GOT3 (cell line): ENCODE measurements at regions not wholly inside any gene's neighbourhood (a gene's known extent, or its start where the extent isn't known, plus 50 kb on each side); places are given as distances from the start of the nearest gene placed in this dataset.
"Not testable (repeated sequence)": the region's sequence is repeated elsewhere in the genome, so short reads cannot be mapped to it uniquely, and the experiment has no call there.

Experiments used
- DNase-seq: peaks from one replicate; lab custom pipeline; 2025; ENCODE audit warnings: mixed read lengths; lab: John Stamatoyannopoulos, UW

GRCh38 chr6:153553627-153554026 is 422.5 kb upstream of the RGS17 start:
- DNase-seq = no peak

DNA sequence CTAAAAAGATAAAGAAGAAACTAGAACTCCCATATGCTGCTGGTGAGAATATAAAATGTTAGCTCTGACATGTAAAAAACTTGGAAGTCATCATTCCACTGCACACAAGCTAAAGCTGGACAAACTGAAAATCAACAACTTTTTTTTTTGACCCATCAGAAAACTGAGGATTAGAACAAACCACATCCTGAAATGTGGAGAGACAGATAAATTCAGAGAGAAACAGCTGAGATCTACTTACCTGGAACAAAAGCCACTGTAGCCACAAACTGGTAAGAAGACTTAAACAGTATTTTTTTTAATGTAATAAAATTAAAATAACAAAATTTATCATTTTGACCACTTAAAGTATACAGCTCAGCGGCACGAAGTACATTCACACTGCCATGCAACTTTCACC is 408.5 kb upstream of the RGS17 start:
- DNase-seq = no peak

DNA sequence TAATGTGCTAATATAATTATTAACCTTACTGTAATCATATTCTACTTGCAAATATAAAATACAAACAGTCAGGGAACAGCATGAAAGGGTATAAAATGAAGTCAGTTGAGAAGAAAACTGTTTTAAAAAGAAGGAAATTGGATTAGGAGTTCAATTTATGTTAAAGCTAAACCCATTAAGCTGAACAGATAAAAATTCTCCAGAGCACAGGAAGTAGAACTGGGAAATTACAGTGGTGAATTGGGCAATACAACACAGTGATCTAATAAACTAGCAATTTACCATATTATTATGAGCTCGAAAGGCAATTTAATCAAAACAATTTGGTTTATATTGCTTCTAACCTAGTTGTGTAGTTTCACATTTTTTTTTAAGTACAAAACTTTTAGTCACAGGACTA is 407.4 kb upstream of the RGS17 start:
- no peak for DNase-seq

DNA sequence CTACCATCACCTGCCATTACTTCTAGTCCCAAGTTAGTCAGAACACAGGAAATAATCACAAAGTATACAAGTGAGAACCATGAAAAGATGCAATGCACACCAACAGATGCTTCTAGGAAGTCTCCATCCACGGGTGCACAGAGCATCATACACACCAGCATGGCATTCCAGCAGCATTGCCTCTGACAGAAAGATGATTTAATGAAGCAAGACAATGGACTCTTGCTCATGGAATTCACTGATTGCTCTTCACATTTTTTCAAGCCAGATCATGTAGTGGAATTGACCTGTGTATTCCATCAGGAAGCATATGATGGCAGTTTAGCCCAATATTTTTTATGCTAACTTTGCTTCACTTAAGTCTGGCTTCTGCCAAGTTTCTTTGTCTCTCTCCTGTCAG is 406.3 kb upstream of the RGS17 start:
- no peak for DNase-seq

GRCh38 chr6:153526479-153526878 is 395.4 kb upstream of the RGS17 start:
- DNase-seq = no peak

DNA sequence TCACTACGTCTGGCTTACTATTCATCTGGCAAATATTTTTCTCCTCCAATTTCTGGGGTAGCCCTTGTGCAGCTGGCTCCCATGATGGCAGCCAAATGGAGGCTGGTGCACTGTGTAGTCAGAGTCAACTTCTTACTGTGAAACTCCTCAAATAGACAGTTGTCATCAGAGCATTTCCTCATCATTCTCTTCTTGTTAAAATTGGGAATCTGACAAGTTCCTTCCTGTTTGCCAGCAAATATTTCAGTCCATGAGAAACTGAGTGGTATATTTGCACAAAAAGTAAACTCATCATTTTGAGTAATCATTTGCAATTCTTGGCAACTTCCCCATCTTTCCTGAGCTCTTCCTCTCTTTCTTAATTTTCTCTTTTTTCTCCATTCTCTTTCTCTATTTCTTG is 394.9 kb upstream of the RGS17 start:
- DNase-seq = no peak

GRCh38 chr6:153523390-153523789 is 392.3 kb upstream of the RGS17 start:
- no peak for DNase-seq

GRCh38 chr6:153511896-153512496 is 380.9 kb upstream of the RGS17 start:
- DNase-seq = no peak

GRCh38 chr6:153503810-153504209 is 372.7 kb upstream of the RGS17 start:
- no peak for DNase-seq

- no peak for DNase-seq
These were observed 362.4 kb upstream of the RGS17 start for GRCh38 chr6:153493501-153493900.

DNA sequence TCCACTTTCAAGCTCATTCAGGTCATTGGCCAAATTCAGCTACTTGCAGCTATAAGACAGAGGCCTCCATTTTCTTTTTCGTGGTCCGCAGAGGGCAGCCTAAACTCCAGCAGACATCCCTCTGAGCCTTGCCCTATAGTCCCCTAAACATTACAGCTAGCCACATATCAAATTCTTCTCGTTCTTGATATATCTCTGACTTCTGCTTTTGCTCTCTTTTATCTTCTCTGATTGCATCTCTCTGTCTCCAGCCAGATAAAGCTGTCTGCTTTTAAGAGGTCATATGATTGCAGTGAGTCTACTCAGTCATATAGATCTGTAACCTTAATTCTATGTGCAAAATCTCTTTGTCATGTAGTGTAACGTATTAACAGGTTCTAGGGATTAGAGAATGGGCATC is 358.4 kb upstream of the RGS17 start:
- DNase-seq = no peak

DNA sequence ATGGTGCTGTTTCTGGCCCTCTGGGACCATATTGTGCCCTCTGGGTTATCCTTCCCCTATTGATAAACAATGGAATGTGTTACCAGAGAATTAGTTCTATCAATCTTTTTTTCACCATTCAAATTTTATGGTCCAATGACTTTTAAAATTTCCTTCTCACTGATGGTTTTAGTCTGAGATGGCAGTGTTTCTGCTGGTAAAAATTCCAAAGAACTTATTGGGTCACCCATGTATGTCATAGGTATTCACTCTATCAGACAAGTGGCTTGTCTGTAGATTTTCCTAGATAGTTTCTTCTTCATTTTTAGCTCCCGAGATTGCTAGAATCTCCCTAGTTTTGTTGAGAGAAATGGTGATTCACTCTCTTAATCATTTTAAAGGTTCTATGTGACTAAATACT is 357.2 kb upstream of the RGS17 start:
- DNase-seq = no peak

DNA sequence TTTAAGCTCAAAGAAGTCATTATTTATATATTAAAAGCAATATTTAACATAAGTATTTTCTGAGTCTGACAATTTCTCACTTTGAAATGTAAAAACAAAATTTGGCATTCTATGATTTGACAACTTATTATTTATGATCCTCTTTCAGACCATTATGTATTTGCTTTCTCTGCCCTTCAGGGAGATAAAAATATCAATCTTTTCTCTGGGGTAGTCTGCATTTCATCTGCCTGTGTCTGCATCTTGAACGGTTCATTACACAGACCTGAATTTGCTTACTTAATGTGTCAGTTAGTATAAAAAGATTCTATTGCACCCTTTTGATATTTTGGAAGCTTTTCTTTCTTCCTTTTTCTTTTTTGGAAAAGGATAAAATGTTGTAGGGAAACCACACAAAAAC is 354.0 kb upstream of the RGS17 start:
- DNase-seq = no peak

- no peak for DNase-seq
These were observed 353.0 kb upstream of the RGS17 start for GRCh38 chr6:153484056-153484455.

- DNase-seq = no peak
These were observed 345.2 kb upstream of the RGS17 start for GRCh38 chr6:153476243-153476642.

- DNase-seq = no peak
These were observed 334.0 kb upstream of the RGS17 start for GRCh38 chr6:153465050-153465449.

GRCh38 chr6:153449279-153449678 is 318.2 kb upstream of the RGS17 start:
- no peak for DNase-seq

- DNase-seq = not testable (repeated sequence)
These were observed 311.7 kb upstream of the RGS17 start for GRCh38 chr6:153442749-153443148.

DNA sequence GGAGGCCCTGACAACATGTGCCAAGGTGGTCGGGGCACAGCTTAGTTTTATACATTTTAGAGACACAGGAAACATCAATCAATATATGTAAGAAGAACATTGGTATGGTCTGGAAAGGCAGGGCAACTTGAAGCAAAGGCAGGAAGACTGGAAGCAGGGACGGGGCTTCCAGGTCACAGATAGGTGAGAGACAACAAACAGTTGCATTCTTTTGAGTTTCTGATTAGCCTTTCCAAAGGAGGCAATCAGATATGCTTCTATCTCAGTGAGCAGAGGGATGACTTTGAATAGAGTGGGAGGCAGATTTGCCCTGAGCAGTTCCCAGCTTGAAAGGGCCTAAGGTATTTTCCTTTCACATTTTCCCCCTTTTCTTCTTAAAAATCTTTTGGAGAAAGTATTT is 311.0 kb upstream of the RGS17 start:
- no peak for DNase-seq

DNA sequence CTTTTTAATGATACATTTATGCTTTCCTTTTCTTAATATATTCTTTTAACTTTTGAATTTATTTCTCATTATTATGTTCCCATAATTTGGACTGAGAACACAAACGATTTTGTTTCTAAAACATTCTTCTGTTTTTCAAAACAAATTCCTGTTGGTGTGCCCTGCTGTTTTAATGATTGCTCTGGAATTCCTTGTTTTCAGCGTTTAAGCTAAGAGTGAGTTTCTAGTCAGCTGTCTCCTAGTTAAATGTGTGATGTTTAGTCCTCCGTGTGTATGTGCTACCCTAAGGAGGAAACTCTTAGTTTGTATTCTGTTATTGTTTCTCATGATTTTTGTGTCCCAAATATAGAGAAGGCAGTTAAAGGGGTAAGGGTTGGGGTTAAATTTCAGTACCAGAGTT is 306.1 kb upstream of the RGS17 start:
- no peak for DNase-seq

DNA sequence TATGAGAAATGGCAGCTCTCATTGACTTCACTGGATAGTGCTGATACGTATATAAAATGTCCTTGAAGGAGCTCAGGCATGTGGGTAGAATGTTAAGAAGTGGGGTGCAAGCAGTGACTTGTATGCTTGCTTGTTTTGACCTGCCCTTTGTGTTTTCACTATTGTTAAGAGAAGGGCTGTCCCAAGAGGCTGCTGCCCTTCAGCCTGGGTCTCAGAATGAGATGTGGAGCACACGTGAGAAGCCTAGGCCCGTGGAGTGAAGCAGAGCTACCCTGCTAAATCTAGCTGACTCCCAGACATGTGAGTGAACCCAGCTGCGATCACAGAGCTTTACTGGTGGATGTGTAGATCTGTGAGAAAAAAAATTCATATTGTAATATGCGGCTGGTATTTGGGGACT is 305.3 kb upstream of the RGS17 start:
- no peak for DNase-seq

GRCh38 chr6:153435787-153436186 is 304.7 kb upstream of the RGS17 start:
- DNase-seq = no peak

DNA sequence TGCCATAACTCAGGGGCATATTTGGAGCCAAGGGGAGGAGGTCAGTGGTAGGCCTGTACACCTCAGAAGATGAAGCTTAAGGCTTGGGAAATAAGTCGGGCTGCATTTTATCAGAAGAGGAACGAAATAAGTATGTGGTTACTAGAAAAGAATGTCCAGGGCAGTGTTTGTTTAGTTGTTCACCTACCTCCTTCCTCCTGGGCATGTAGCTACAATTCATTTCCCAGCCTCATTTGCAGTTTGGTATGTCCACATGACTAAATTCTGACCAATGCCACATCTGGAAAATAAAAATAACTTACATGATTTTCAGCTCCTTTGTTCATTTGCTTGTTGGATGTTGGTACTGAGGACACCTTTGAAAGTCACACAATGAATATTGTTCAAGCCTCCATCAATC is 294.5 kb upstream of the RGS17 start:
- no peak for DNase-seq

- DNase-seq = no peak
These were observed 293.8 kb upstream of the RGS17 start for GRCh38 chr6:153424719-153425400.
